ENCODE measurements at regions not wholly inside any gene's neighbourhood (a gene's known extent, or its start where the extent isn't known, plus 50 kb on each side); places are given as distances from the start of the nearest gene placed in this dataset.

DNA sequence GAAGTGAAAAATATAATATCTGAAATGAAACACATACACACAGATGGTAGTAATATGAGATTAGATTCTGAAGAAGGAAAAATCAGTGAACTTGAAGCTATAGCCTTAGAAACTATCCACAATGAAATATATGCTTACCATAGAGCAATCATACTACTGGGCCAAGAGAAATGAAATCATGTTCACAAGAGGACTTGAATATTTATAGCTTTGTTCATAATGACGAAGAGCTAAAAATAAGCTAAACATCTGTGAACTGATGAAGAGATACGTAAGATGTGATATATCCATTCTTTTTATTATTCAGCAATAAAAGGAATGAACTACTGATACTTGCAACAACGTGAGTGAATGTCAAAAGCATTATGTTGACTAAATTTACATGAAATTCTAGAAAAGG lies 92.6 kb upstream of the ALDH1B1 start:
- TF ChIP-seq, protein P1, sequence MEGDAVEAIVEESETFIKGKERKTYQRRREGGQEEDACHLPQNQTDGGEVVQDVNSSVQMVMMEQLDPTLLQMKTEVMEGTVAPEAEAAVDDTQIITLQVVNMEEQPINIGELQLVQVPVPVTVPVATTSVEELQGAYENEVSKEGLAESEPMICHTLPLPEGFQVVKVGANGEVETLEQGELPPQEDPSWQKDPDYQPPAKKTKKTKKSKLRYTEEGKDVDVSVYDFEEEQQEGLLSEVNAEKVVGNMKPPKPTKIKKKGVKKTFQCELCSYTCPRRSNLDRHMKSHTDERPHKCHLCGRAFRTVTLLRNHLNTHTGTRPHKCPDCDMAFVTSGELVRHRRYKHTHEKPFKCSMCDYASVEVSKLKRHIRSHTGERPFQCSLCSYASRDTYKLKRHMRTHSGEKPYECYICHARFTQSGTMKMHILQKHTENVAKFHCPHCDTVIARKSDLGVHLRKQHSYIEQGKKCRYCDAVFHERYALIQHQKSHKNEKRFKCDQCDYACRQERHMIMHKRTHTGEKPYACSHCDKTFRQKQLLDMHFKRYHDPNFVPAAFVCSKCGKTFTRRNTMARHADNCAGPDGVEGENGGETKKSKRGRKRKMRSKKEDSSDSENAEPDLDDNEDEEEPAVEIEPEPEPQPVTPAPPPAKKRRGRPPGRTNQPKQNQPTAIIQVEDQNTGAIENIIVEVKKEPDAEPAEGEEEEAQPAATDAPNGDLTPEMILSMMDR (IDR thresholded peaks at IDR 0.05), result no peak
- TF ChIP-seq POLR2A (IDR thresholded peaks at IDR 0.05), result no peak
